Brain microvascular endothelial cell (primary cell): ENCODE measurements at regions not wholly inside any gene's neighbourhood (a gene's known extent, or its start where the extent isn't known, plus 50 kb on each side); places are given as distances from the start of the nearest gene placed in this dataset.

ENCODE experiments used
- DNase-seq: peaks from one replicate; pipeline ENCODE4 v3.0.0-alpha.2; 2020
- H3K27ac ChIP-seq: fragments of 250-450 bp; sonication (Bioruptor Pico); 2 replicates; pipeline ENCODE4 v1.5.1; 2020; ENCODE audit warnings: mild to moderate bottlenecking, moderate library complexity
- H3K27me3 ChIP-seq: fragments of 250-450 bp; sonication (Bioruptor Pico); replicated peaks from 2 replicates; pipeline ENCODE4 v1.5.1; 2020; ENCODE audit warnings: mild to moderate bottlenecking
- H3K36me3 ChIP-seq: fragments of 250-450 bp; sonication (Bioruptor Pico); replicated peaks from 2 replicates; pipeline ENCODE4 v1.5.1; 2020; ENCODE audit warnings: mild to moderate bottlenecking
- H3K4me3 ChIP-seq: 2 replicates; pipeline ENCODE4 v1.5.1; 2011; ENCODE audit warnings: low read depth, mild to moderate bottlenecking, control low read depth, low read length, moderate library complexity
- CTCF ChIP-seq: IDR thresholded peaks from 2 replicates; pipeline ENCODE4 v1.5.1; 2011; ENCODE audit warnings: low read depth, mild to moderate bottlenecking, moderate library complexity, low read length, control low read depth, inconsistent platforms; ENCODE audit errors: missing control alignments
- in situ Hi-C: cut with HindIII; loops from 2 replicates; pipeline ENCODE4 v1.10.0; 2017; ENCODE audit warnings: low sequenced_read_pairs, low pct_ligation_motif_present

- DNase-seq, result no peak
- H3K27me3 ChIP-seq, result no peaks in the 10 kb centered on the region
- no peak overlapping the region for H3K4me3 ChIP-seq
- no peak for TF ChIP-seq CTCF
- no peaks in the 10 kb centered on the region for H3K36me3 ChIP-seq
- in situ Hi-C loops, result no loop called here
- H3K27ac ChIP-seq, result no peak overlapping the region
Measured at GRCh38 chr9:85432599-85432998, 309.2 kb downstream of the AGTPBP1 start.

GRCh38 chr9:85431339-85432102, 310.2 kb downstream of the AGTPBP1 start:
- no peak for TF ChIP-seq CTCF
- DNase-seq, result no peak
- Histone ChIP-seq H3K27ac (no peak overlapping the region), H3K27me3 (no peaks in the 10 kb centered on the region), H3K36me3 (no peaks in the 10 kb centered on the region), H3K4me3 (no peak overlapping the region)
- in situ Hi-C loops, result no loop called here

DNA sequence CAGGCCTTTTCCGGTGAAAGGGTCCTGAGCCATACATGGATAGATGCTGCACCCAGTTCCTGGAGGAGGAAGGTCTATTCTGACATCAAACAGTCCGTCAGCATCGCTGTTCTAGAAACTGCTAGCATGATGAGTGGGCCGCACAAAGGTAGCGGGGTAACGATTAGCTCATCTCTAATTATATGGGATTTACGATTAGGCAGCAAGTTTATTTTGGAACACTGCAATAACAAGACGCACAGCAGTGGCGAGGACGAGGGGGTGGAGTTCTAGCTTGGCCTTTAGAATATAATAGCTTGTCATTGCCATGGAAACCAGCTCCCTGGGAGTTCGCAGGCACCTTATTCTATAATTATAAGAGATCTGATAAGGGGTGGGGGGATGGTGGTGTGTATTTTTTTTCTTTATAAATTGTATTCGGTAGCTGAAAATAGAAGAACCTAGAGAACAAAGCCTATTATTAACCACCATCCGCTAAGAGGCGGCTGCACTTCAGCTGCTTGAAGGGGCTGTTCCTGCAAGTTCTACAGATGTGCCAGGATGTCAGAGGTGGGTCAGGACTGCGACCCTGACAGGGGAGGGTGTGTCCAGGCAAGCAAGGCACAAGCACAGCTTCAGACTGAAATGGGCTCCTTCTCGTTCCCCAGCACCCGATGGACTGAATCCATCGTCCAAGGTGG, 311.0 kb downstream of the AGTPBP1 start:
- in situ Hi-C loops, result no loop called here
- no peak for TF ChIP-seq CTCF
- no peak overlapping the region for H3K27ac ChIP-seq
- no peaks in the 10 kb centered on the region for H3K36me3 ChIP-seq
- no peak overlapping the region for H3K4me3 ChIP-seq
- no peaks in the 10 kb centered on the region for H3K27me3 ChIP-seq
- DNase-seq, result no peak

- TF ChIP-seq CTCF, result no peak
- H3K27me3 ChIP-seq, result no peaks in the 10 kb centered on the region
- in situ Hi-C loops, result no loop called here
- H3K4me3 ChIP-seq, result no peak overlapping the region
- no peak overlapping the region for H3K27ac ChIP-seq
- no peak for DNase-seq
- H3K36me3 ChIP-seq, result no peaks in the 10 kb centered on the region
Measured at GRCh38 chr9:85428230-85428629, 313.5 kb downstream of the AGTPBP1 start.

- Histone ChIP-seq H3K36me3 (no peaks in the 10 kb centered on the region), H3K4me3 (no peak overlapping the region), H3K27me3 (no peaks in the 10 kb centered on the region), H3K27ac (no peak overlapping the region)
- no peak for TF ChIP-seq CTCF
- DNase-seq, result no peak
- in situ Hi-C loops, result no loop called here
Measured at GRCh38 chr9:85427772-85428171, 314.0 kb downstream of the AGTPBP1 start.

GRCh38 chr9:85425153-85425611, 316.6 kb downstream of the AGTPBP1 start:
- Histone ChIP-seq H3K4me3 (no peak overlapping the region), H3K27me3 (no peaks in the 10 kb centered on the region), H3K36me3 (no peaks in the 10 kb centered on the region), H3K27ac (no peak overlapping the region)
- DNase-seq, result peak; percentile 42
- peak; percentile 81 for TF ChIP-seq CTCF
- in situ Hi-C loops, result no loop called here
